HG02870 (cell line): ENCODE measurements at regions not wholly inside any gene's neighbourhood (a gene's known extent, or its start where the extent isn't known, plus 50 kb on each side); places are given as distances from the start of the nearest gene placed in this dataset.

Experiments
- ATAC-seq: cut with Tn5 transposase; IDR thresholded peaks from one replicate; pipeline ENCODE4 v1.9.1; 2021; ENCODE audit warnings: mild to moderate bottlenecking, moderate library complexity; ENCODE audit not compliant: unreplicated experiment

DNA sequence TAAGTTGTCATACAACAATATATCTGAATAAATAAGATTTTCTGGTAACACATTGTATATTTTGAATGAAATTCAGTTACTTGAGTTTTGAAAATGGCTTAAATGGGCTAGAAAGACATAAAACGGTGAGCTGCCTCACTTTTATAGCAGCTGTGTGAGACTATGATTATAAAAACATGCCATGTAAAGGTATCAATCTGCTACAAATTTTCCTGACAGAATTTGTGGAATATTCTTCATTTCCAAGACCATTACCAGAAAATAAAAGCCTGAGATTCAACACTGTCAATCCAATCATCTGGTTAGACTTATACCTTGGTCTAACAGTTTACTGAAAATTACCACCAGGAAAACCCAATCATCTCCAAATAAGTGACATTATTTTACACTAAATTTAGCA is 181.1 kb downstream of the SPCS3 start:
- no peak for ATAC-seq

DNA sequence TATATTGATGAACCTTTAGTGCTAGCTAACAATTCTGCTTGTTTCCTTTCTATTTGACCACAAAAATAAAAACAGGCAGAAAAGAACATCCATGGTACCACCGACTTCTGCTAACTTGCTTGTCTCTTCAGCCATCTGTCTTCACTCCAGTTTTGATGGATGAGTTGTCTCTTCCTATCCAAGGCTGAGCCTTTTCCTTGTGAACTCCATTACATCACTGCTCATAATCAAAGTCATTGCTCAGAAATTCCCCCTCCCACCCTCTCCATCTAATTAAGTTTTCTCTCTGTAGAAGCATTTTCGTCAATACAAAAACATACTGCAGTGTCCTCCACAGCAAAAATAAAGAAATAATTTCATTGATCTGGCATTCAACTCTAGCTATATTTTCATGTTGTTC is 184.4 kb downstream of the SPCS3 start:
- ATAC-seq = no peak

DNA sequence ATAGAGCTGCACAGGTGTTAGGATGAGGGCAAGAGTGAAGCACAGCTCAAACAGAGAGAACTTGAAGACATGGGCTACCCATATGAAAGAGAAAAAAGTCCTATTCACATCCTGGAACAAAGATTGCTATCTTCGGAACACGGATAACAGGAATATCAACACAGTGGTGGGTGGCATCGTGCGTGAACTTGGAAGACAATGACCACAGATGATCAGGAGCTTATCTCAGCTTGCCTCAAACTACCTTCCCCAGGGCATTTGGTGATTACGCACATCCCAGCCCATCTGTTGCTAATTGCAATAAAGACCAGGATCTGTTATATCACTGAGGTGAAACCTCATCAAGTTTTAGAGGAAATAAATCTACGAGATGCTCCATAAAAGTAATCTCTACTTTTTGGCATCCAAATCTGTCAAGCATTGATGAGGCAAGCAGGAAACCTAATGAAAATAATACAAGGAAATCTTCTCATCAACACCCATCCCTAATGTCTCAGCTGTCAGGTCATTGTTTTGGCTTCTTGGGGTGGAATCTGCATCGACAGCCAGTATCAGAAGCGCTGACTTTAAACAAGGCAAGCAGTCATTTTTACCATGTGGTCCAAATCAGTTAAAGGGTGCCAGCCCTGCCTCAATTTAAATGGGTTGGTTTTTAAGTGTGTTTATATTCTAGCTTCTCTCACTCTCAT is 188.2 kb downstream of the SPCS3 start:
- ATAC-seq = no peak

DNA sequence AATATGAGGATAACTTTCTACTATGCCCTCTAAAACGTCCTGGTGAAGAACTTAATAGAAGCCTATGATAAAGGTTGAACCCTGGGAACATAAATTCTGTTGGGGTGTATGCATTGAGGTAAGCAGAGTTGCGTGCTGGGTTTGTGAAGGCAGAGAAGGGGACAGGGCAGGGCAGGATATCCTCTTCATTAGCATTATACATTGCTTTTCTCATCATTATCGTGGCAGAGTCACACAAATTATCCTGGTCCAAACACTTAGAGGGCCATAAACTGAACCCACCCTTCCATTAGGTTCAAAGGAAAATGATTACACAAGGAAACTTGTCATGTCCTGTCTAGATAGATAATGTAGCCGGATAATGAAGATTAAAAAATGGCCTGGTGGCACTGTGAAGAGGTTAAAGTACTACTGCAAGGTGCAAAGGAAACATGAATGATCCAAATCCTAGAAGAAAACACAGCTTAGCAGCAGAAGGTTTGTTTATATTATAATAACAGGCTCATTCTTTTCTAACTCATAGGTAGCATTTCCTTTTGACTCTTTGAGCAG is 189.1 kb downstream of the SPCS3 start:
- no peak for ATAC-seq

DNA sequence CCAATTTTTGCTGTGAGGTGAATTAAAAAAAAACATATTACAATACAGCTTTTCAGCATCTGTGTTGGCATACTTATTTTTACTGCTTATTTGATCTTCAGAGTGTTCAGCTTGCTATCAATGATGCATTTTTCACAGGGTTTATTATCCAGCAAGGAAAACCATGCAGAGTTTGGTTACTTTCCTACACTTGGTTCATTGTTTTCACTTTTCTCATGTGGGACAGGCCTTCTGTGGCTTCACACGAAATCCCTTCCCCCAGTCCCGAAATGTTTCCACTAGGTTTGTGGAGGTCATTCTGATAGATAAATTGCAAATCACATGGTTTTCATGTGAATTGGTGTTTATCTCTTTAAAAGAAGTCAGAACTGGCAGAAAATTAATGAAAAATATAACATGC is 205.8 kb downstream of the SPCS3 start:
- ATAC-seq = no peak

DNA sequence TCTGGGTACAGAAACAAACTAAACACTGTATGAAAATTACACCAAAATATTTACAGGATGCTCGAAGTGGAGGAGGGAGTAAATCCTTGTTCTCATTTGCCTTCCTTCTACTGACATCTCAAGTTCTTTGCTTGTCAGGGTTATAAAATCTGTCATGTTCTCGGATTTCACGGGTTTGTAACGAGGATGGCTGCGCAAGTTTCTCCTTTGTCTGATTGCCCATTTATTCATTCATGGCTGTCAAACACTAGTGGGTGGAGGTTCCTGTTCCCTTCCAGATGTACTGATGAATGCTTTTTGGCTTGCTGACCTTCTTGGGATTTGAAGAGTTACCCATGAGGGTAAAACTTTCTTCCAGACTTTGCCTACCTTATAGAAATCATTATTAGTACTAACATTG is 206.9 kb downstream of the SPCS3 start:
- no peak for ATAC-seq

DNA sequence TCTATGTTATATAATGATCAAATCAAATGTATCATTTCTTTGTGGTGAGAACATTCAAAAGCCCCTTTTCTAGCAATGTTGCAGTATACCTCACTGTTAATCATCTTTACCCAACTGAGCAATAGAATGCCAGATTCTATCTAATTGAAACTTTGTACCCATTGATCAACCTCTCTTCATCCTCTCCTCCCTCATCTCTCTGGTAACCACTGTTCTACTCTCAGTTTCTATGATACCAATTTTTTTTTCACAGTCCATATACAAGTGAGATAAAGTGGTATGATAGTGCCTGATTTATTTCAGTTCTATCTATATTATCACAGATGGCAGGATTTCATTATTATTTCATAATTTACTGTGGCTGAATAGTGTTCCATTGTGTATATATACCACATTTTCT is 209.8 kb downstream of the SPCS3 start:
- no peak for ATAC-seq

DNA sequence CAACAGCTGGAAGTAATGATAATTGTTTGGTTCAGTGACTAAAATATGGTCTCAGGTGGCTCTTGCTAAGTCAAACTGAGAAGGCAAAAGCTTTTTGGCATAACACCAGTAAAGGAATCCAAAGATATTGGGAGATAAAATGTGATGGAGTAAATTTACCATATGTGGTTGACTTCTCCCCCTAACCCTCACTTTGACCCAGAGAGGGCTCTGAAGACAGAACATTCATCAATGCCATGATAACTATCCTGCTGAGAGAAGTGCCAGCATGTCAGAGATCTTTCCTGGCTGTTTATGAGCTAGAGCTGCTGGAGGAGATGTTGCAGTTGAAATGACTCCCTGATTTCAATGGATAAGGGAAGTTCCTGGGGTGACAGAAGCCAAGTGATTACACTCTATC is 213.4 kb downstream of the SPCS3 start:
- no peak for ATAC-seq

DNA sequence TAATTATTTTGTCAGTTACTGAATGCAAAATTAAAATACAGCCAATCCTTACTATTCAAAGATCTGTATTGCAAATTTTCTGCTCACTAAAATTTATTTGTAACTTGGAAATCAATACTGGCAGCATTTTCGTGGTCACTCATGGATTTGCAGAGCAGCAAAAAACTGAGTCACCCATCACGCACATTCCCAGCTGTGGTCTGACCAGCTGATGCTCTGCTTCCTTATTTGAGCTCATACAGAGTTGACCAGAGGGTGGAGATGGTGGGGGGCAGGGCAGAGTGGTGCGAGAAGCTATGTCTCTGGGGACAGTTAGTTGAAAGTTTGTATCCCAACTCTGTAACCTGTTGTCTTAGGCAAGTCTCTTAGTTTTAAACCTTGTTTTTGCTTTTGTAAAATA is 214.8 kb downstream of the SPCS3 start:
- no peak for ATAC-seq

DNA sequence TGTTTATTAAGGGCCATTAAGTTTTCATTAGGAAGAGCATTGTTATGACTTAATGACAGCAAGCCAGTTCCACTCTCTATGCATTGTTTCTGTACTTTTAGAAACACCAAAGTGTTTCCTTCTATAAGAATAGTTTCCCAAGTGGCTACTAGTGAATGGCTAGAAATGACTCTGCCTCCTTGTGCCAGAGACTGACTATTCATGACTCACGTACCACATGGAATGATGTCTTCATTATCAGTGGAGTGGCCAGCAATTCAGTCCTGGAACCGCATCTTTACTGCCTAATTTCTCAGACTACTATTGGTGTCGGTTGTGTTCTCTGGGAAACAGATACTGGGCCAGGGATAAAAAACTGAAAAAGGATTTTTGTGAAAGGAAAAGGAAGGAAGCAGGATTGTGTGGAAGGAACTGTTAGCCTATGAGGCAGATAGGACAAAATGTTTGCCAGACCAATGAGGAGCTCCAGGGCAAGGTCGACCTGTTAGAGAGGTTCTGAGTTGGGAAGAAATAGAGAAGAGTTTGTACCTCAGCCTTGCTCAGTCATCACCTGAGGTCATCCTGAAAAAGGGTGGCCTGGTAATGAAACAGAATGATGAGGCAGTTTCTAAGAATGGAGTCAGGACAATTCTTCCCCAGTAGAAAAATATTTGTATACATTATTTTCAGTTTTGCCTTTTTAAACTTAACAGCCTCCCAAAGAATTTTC is 218.6 kb downstream of the SPCS3 start:
- ATAC-seq = no peak

DNA sequence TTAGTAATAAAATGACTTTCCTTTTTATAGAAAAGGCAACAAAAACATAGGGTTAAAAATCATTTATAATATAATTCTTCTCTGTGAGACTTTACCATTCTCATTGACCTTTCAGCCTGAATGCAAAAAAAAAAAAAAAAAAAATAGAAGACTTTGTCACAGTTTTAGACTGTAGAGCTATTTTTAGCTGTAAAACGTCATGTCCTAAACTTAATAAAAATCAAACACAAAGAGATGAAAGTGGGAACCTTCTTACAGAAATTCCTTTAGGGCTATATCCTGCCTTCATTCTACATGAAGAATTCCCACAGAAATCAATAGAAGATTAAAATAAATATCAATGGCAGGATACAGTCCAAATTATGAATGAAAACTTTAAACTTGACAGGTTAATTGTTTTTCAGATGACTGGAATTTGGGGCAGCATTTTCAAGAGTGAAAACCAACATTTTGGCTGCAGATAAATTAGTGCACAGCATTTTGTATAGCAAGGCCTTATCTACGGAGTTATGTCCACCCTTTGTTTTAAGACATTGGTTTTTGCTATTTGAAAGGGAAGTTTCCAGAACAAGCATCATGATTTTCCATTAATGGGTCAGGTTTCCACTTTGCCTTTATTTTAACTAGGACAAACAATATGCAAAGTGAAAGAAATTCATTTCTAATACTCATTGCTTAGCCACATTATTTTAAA is 219.5 kb downstream of the SPCS3 start:
- no peak for ATAC-seq

DNA sequence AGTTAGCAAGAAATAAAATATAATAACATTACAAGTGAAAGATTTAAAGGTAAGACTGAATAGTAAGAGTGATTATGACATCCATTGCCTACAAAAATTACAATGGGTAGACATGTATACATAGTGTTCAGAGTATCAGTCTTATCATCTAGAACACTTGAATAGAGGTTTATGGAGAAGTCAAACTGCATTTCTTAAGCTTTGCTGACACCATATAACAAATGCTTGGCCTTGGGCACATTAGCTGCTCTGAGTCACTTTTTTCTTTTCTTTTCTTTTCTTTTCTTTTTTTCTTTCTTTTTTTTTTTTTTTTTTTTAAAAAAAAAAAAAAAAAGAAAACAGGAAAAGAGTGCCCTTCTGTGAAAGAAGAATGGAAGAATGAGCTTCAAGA is 220.0 kb downstream of the SPCS3 start:
- no peak for ATAC-seq

DNA sequence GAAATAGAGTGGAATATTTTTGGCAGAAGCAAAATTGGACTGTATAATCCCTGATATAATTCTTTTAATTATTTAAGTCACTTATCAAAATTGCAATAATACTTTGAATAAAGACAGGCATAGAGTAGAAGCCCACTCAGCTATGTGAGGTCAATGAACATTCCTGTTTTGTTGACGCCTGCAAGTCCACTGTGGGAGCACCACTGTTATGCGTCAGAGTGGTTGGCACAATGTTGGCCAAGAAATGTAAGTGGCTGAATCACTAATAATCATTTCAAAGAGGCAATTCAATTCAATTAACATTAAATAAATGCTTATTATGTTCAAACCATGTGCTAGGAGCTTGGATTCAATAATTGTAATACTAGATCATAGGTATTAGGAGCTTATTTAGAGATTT is 221.0 kb downstream of the SPCS3 start:
- ATAC-seq = no peak

DNA sequence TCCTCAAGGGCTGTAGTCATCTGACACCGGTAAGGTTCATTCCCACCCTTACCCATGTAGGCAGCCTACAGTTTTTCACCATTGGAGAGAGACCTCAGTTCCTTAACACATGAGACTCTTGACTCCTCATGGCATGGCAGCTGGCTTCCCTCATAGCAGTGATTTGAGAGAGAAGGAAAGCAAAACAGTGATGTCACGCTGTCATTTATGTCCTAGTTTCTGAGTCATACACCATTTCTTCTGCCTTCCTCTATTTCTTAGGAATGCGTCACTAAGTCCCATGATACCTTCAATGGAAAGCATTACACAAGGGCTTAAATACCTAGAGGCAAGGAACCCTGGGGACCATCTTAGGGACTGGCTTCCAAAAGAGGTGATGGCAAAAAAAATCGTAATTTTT is 226.1 kb downstream of the SPCS3 start:
- ATAC-seq = no peak

DNA sequence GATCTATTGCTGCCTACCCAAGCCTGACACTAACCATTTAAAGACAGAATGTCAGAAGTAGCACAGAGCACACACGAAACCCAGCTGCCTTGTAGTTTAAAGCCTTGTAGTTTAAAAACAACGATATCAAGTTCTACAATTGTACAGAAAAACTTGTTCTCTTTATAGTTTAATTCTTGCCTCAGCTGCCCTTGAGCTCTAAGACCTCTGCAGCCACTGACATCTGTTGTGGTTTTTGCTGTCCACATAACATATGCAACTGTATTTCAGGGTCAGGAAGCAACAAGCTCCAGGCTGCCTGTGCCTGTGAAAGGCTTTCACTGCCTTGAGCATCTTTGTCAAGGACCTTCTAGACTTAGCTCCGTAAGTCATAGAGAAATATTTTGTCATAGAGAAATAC is 227.2 kb downstream of the SPCS3 start:
- no peak for ATAC-seq

DNA sequence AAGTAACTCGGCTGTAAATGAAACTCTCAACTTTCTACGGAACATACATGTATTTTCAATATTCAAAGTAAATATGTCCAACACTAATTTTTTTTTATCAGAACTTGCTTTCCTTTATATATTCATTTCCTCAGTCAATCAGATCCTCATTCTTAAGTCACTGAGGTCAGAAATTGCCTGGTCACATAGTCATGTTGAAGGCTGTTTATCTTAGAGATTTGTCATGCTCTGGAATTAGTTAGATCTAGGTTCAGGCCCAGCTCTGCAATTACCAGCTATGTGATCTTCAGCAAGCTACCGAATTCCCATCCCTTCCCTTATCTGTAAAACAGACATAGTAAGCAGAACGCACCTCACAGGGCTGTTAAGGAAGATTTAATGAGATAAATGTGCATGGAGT is 228.8 kb downstream of the SPCS3 start:
- no peak for ATAC-seq

DNA sequence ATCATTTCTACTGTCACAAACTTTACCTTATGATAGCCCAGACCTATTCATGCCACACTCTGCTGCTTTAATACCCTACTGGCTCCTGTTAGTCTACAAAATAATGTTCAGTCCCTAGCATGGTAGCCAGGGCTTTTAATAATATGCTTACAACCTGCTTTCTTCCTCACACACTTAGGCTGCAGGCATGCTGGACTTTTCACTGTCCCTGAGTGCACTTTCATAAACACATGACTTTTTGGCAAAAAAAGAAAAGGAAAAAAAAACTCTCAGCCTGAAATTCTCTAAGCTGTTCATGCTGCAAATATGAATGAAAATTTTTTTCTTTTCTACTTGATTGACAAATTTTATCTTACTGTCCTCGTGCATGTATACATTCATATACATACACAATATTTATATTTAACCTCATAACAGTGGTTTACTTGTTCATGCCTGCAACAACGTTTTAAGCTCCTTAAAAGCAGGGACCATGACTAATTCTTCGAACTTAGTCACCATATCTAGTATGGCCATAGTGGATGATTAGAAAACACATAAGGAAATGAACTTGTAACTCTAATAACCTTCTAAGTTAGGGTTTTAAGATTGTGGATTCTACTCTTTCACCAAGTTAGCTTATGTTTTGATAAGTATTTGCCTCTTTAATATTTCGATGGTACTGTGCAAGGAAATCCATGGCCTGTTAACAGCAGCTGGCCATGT is 229.5 kb downstream of the SPCS3 start:
- no peak for ATAC-seq

DNA sequence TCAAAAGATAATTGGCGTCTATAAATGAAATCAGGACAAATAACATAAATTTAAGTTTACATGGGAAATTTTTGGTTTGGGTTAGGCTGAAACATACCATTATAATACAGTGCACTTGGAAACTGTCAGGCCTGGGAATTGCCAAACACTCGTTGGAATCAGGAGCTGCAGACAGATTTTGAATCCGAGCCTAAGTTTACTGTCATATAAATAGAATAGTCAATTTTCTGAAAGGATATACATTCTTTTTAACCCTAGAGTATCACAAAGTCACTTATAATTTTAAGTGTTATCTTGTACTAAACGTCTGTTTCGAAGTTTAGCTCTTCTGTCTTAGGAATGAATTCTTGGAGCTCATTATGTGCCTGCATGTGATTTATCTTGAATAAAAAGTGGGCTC is 234.1 kb downstream of the VEGFC start:
- ATAC-seq = no peak

DNA sequence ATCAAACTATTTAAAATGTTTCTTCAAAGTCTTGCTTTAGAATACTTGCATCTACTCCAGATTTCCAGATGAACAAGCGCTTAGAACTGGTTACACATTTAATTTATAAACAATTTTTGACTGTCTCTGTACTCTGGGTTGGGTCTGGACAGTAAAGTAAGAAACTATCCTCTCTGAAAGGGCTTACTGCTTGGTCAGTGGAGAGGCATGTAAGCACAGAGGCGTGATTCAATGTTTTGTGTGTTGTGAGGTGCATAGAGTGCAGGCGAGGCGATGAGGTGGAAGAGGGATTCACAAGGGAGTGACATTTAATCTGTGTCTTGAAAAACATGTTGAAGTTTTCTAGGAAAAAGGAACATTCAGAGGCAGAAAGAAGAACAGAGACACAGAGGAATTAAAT is 231.4 kb downstream of the VEGFC start:
- no peak for ATAC-seq

DNA sequence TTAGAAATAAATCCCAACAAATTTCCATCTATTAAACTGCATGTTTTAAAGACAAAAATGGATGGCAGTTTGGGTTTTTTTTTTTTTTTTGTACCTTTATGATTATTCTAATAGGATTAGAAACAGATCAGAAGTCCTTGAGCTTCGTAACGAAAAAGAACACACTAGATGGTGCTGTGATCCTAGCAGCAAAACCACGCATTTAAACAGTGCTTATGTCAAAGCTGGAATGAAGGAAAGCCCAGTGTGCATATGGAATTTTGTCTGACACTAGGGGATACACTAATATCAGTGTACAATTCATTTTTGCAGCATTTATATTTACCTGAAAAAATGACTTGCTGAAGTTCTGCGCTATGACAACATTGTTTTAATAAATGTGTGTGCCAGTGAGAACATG is 229.1 kb downstream of the VEGFC start:
- ATAC-seq = no peak

DNA sequence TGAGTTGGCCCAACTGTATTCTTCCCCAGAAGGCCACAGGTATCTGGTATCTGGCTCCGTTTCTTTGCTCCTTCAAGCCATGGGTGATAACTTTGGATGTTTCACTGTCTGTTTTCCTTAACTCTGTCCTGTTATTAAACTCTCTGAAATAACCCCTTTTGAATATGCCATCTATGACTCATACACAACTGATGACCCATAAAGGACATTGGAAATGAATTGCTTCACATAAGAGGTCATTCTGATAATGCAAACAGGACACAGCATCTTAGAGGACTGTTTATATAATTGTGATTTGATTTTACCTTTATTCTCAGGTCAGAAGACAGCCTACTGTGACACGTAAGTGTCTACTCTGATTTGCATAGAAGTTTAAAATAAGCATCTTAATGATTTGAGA is 227.7 kb downstream of the VEGFC start:
- ATAC-seq = no peak
